PC-9 (cell line): ENCODE measurements at regions not wholly inside any gene's neighbourhood (a gene's known extent, or its start where the extent isn't known, plus 50 kb on each side); places are given as distances from the start of the nearest gene placed in this dataset.

Source experiments
- CTCF ChIP-seq: fragments of 200-600 bp; sonication (generic); conservative IDR thresholded peaks from 2 replicates; pipeline ENCODE4 v1.6.1; 2017; ENCODE audit warnings: mixed run types, antibody characterized with exemption, mild to moderate bottlenecking, moderate library complexity
- EZH2 ChIP-seq: fragments of 200-600 bp; sonication (generic); IDR thresholded peaks from 2 replicates; pipeline ENCODE4 v1.8.0; 2017; ENCODE audit warnings: antibody characterized with exemption, low read depth

- TF ChIP-seq EZH2 (no peak), CTCF (no peak)
Observed at GRCh38 chr7:33735403-33735802, 169.9 kb upstream of the BMPER start.
